Gastroesophageal sphincter (tissue), 3 donors: ENCODE measurements at regions not wholly inside any gene's neighbourhood (a gene's known extent, or its start where the extent isn't known, plus 50 kb on each side); places are given as distances from the start of the nearest gene placed in this dataset.

Experiments used
- CTCF ChIP-seq, 4 experiments: fragments of 200-600 bp in 2 of 4; fragments of 450-650 bp in 2 of 4; sonication (generic) in 1 of 4; IDR thresholded peaks; one replicate each; pipeline ENCODE4 v1.5.1; 2017 to 2019; ENCODE audit warnings: antibody characterized with exemption in 4 of 4, mild to moderate bottlenecking in 2 of 4, moderate library complexity in 2 of 4
- EP300 ChIP-seq: sonication (generic); formaldehyde crosslinking; IDR thresholded peaks from one replicate; pipeline ENCODE4 v1.6.1; 2017; ENCODE audit warnings: antibody characterized with exemption, mild to moderate bottlenecking
- POLR2A ChIP-seq, 2 donors: fragments of 450-650 bp; IDR thresholded peaks; one replicate each; pipeline ENCODE4 v1.6.1; 2017; ENCODE audit warnings: antibody characterized with exemption in 2 of 2, mild to moderate bottlenecking in 2 of 2, moderate library complexity in 1 of 2
- POLR2AphosphoS5 ChIP-seq: sonication (generic); formaldehyde crosslinking; IDR thresholded peaks from one replicate; pipeline ENCODE4 v1.6.1; 2017; ENCODE audit warnings: antibody characterized with exemption

- TF ChIP-seq CTCF (IDR thresholded peaks at IDR 0.05) (no peak), POLR2AphosphoS5 (no peak), POLR2A (IDR thresholded peaks at IDR 0.05) (no peak), EP300 (no peak)
These were observed 214.5 kb downstream of the SNX10 start for GRCh38 chr7:26506196-26506595.
